Bone marrow (tissue), 2 donors: ENCODE measurements at regions not wholly inside any gene's neighbourhood (a gene's known extent, or its start where the extent isn't known, plus 50 kb on each side); places are given as distances from the start of the nearest gene placed in this dataset.

ENCODE experiments used
- DNase-seq, 2 donors: peaks; one replicate each; lab custom pipeline; 2025; lab: John Stamatoyannopoulos, UW

DNA sequence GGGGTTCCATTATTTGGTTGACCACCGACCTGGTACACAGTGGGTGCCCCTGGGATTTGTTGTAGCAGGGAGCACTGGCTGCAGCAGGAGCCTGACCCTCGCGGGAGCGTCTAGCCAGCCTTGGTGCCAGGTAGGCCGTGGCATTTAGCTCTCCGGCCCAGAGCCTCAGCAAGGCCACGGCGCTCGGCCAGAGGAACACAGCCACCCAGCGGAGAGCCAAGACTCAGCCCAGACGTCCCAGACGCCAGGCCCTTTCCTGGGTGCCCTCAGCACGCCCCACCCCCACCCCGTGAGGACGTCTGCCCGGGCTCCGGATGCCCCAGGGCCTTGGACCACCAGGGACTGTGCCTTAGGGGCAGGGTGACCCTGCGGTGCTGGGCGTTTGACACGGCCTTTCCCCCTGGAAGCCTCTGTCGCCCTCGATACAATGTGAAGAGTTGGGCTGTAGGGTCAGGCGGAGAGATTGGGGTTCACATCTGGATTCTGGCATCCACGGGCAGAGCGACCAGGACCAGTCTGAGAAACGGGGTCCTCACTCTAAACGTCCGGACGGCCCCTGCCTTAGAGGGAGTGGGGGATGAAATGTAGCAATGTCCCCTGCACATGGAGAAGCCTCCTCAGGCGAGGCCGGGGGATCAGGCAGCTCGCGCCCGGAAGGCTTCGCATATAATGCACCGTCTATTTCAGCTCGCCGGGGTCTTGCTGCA, 99.2 kb upstream of the FGF3 start:
- DNase-seq: no peak

DNA sequence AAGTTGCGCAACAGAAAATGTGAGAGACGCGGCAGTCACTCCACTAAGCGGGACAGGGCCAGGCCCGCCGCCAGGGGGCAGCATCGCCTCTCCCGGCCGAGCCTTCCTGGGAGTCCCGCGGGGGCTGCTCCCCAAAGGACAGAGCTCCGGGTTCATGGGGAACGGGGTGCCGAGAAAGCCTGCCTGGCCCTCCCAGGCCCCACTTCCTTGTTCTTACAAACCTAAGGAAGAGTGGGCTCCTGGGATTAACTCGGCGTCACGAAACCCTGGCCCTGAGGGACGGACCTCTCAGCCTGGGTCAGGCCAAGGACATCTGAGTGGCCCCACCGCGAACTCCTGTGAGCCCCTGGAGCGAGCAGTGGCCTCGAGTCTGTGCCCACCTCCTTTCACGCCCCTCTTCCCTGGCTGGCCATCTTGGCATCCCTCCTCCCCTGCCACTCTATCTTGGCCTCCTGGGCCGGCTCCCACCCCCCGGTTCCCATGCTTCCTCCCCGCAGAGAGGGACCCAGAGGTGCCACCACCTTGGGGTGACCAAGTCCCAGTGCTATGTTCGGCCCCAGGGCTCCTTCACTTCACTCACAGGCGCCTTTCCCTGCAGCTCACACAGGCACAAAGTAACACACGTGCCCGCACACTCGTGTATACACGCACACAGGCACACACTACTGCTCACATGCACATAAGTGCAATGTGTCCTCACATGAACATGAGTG, 99.9 kb upstream of the FGF3 start:
- peak; percentile 3 to 39 for DNase-seq

DNA sequence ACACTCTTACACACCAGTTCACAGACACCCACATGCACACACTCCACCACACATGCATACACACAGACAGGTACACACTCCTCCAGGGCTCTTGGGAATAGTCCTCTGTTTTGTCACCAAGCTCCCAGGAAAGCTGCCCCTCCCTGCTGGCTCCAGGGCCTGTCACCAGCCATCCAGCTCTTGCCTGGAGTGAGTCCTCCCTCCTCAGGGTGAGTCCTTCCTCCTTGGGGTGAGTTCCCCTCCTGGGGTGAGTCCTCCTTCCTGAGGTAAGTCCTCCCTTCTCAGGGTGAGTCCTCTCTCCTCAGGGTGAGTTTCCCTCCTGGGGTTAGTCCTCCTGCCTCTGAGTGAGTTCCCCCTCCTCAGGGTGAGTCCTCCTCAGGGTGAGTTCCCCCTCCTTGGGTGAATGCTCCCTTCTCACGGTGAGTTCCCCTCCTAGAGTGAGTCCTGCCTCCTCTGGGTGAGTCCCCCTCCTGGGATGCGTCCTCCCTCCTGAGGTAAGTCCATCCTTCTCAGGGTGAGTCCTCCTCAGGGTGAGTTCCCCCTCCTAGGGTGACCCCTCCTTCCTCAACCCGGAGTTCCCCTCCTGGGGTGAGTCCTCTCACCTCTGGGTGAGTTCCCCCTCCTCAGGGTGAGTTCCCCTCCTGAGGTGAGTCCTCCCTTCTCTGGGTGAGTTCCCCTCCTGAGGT, 100.6 kb upstream of the FGF3 start:
- DNase-seq: no peak

DNA sequence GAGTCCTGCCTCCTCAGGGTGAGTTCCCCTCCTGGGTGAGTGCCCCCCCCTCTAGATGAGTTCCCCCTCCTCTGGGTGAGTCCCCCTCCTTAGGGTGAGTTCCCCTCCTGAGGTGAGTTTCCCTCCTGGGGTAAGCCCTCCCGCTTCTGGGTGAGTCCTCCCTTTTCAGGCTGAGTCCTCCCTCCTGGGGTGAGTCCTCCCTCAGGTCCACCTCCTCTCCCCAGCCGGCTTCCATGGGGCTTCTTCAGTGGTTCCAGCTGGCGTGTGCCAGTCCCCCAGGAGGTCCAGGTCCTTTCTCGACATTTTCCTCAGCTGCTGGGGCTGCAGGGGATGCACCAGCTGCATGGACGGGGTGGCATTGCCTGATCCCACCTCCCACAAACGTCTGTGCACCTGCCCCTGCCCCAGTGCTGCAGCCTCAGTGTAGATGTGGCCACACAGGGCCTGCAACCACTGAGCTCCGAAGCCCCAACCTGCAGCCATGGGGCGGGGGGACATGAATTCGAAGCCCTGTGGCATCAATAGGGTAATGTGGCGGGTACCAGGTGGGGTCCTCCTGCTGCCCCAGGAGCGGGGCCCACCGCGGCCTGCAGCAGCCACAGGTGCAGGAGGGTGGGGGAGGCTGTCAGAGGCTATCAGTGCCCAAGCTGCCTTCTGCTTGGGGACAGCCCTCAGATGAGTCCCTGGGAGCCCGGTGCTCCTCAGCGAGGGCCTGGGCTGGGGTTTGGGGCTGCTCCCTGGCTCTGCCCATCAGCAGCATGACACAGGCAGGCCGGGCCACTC, 101.3 kb upstream of the FGF3 start:
- DNase-seq: no peak

DNA sequence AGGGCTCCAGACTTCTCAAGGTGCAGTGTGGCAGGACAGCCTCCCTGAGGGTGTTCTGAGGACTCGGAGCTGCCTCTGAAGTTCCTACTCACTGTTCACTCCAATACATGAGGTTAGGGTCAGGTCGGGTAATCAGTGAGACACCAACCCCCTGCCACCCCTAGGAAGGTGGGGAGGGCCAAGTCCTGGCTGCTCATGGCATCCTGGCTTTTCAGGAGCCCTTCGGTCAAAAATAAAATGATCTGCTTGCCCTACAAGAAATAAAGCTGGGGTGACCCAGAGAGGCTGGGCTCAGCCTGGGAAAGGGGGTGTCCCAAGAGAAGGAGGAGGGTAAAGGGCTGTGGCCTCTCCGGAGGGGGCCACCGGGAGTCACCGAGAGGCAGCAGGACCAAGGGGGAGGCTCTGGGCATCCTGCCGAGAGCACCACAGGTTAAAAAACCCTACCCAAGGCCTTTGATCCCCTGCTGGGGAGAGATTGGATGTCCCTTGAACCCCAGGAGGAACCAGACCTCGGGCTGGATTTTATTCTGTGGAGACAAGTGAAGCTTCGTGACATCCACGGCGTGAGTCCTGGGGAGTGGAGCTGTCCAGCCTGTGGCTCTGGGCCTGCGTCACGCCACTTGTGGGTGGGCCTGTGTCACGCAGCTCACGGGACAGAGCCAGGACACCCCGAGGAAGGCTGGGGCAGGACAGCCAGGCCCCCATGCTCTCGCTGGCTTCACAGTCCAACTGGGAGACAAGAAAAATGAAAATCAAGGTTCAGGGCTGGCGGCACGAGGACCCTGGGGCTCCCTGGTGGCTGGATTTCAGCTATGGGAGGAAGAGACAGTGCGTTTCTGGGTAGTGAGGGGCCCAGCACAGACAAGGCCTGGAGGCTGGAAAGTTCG, 102.2 kb upstream of the FGF3 start:
- DNase-seq: no peak

DNA sequence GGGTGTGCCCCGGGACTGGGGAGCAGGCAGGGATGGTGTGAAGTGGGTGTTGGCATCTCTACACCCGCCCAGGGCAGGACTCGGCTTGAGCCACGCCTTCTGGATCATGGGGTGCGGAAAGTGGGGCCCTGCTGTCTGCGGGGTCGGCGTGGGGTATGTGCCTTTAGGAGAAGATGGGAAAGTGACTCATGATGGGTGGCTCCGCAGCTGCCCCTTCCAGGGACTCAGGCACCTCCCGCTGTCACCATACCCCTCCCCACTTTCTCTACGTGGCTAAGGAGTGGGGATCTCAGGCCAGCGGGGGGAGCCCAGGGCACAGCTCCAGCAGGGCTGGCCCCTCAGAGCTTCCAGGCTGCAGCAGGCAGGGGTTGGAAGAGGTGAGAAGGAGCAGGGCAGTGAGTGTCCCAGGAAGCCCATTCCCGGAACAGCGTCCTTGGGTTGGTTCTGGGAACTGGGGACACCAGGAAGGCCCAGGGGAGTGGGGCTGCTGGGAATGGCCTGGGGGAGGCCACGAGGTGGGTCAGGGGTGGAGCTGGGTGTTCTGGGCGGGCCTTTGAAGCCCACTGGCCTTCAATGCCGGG, 102.9 kb upstream of the FGF3 start:
- no peak for DNase-seq

DNA sequence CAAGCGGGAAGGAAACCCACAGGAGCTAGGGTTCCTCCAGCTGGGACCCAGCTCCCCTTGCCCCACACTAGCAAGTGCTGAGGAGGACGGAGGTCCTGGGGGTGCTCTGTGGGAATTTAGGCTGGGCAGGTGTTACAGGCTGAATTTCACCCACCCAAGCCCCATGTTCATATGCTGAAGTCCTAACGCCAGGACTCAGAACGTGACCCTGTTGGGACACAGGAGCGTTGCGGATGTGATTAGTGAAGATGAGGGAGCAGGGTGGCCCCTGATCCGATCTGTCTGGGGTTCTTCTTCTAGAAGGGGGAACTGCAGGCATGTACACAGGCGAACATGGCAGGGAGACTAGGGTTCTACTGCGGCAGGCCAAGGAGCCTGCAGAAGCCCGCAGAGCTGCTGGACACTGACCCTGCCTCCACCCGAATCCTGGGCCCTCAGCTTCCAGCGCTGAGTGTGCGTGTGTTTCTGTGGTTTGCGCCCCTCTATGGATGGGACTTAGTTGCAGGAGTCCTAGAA, 103.4 kb upstream of the FGF3 start:
- no peak for DNase-seq

DNA sequence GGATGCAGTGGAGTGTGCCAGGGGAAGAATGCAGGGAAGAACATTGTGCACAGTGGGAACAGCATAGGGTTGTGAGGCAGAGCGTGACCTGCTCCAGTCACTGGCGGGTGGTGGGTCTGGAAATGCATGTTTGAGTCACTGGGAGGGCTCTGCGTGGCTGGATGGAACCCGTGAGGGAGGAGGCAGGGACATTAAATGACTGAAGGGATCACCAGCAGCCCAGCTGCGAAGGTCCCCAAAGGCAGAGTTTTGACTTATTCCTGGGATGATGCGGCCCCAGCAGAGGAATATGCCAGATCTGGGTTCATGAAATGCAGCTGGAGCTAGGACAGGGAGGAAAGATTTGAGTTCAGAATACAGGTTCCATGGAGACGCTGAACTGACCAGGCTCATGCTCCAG, 104.0 kb upstream of the FGF3 start:
- DNase-seq: no peak

DNA sequence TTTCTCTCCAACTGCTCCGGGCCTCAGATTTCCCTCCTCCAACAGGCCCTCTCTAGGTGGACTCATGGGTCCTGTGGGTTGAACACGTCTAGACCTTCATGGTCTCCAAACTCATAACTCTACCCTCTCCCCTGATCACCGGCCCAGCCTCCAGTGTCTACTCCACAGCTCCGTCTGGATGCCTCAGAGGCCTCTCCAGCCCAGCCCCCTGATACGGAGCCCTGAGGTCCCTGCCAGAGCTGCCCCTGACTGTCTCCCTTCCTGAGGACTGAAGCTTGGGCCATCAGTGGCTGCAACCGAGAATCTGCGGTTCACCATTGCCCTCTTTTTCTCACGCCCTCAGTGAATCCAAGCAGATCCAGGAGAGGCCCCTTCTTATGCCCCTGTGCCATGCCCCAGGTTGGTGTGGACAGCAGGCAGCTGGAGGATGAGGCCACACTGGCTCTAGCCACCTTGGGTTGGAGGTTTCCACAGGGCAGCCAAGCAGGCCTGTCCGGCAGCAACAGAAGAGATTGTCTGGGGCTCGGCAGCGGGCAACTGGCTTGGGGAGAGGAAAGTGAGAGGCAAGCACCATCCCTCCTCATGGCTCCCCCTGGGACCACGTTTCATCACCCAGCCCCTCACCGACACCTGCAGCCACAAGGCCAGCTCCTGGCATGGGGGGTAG, 104.6 kb upstream of the FGF3 start:
- no peak for DNase-seq

DNA sequence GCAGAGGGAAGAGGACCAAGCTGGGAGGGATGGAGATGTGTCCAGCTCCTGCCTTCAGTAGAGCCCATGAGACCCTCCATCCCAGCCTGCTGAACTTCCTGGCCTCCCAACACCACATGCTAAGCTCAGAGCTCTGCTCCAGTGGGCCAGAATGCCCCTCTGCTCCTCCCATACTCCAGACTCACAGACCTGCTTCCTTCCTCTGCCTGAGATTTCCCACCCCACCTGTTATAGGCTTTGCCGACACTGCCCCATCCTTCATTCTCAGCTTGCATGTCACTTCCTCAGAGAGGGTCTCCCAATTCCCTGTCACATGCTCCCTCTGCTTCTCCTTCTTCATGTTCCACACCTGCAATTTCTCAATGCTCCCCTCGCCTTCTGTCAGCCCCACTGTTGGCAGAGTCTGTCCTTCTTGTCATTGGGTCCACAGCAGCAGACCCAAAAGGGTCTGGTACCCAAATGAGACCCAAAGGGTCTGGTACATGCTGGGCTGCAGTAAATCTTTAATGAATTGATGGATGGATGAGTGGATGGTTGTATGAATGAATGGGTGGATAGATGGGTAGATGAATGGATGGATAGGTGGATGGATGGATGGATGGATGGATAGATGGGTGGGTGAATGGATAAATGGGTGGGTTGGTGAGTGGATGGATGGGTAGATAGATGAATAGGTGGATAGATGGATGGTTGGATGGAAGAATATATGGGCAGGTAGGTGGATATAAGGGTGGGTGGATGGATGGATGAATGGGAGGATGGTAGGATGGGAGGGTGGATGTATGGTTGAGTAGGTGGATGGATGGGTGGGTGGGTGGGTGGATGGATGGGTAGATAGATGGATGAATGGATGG, 105.3 kb upstream of the FGF3 start:
- no peak for DNase-seq

DNA sequence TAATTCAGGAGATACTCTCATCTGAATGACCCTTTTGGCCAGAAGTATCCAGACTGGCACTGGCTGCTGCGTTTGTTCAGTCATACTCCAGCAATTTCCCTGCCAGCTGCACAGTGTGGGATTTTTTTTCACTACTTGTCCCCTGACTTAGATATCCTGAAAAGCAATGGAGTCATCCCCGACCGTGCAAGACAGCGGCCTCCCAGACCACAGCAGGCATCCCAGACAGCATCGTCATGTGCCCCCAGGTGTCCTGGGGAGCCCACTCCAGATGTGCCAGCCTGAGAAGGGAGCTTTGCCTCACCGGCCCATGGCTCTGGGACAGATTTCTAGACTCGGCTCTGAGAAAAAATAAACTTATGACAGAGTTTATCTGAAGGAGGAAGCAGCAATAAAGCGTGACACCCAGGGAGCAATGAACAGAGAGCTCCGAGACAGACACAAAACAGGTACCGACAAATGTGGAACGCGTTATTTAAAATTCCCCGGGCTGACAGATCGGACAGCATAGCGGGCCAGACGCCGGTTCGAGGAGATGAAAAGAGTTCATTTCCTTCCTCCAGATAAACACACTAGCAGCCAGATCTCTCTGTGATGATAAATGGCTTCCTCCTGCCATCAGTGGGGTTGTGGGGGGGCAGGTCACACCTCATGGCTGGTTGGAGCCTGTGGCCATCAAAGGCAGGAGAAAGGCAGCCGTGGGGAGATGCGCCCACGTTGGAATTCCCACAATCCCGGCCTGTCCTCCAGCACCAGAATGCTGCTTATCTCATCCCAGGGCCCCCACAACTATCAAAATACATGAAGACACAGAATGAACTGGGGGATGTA, 106.4 kb upstream of the FGF3 start:
- DNase-seq: no peak

DNA sequence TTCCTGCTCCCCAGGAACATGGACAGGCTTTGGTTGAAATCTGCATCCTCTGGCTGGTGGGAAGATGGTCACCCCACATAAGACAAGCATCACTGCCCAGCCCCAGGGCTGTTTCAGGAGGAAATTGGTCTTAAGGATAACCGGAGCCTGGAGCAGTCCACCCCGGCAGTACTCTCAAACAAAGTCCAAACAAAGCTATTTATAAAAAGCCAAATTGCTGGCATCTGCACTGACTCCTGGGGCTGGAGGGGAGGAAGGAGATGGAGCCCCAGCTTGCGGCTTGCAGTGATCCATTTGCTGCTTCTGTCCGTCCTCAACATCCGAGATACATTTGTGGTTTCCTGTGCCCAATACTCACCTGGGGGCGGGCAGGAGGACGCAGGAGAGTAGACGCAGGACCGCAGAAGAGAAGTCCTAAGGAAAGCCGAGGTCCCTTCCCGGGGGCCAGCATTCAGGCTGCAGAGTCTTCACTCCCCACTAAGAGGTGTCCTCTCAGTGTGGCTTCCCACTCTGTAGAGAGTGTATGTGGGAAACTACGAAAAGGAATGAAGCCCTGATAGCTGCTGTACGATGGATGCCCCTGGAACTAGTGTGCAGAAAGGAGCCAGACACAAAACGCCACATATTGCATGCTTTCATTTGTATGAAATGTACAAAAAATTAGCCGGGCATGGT, 107.3 kb upstream of the FGF3 start:
- no peak for DNase-seq

DNA sequence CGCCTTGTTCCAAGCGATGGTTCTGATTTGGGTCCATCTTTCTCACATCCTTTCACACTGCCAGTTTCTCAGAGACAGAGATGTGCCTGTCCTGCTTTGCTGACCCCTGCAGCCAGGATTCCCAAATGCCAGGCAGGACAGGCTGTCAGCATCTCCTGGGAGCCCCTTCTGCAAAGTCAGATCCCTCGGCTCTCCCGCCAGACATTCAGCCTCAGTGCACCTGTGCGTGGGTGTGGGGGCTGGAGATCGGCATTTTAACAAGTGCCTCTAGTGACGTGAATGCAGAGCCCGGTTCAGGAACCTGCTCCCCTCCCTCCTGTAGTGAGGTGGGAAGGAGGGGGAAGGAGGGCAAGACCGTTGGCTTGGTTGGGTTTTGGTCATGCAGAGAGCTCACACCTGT, 108.9 kb upstream of the FGF3 start:
- no peak for DNase-seq

DNA sequence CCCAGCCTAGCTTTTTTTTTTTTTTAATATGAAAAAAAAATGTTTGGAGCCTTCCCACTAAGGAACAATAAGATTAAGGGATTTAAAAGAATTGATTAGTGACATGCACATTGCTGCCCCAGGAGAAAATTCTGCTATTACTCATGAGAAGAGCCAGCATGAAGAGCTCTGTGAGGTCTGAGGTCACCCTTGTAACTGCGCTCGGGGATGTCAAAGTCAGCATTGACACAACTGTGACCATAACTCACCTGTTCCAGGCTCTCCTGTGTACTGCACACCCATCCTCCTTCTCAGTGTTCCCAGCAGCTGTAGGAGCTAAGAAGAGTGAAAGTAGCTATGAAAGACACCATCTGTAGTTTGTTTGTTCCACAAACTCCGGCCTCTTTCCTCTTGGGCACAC, 109.8 kb upstream of the FGF3 start:
- DNase-seq: no peak

DNA sequence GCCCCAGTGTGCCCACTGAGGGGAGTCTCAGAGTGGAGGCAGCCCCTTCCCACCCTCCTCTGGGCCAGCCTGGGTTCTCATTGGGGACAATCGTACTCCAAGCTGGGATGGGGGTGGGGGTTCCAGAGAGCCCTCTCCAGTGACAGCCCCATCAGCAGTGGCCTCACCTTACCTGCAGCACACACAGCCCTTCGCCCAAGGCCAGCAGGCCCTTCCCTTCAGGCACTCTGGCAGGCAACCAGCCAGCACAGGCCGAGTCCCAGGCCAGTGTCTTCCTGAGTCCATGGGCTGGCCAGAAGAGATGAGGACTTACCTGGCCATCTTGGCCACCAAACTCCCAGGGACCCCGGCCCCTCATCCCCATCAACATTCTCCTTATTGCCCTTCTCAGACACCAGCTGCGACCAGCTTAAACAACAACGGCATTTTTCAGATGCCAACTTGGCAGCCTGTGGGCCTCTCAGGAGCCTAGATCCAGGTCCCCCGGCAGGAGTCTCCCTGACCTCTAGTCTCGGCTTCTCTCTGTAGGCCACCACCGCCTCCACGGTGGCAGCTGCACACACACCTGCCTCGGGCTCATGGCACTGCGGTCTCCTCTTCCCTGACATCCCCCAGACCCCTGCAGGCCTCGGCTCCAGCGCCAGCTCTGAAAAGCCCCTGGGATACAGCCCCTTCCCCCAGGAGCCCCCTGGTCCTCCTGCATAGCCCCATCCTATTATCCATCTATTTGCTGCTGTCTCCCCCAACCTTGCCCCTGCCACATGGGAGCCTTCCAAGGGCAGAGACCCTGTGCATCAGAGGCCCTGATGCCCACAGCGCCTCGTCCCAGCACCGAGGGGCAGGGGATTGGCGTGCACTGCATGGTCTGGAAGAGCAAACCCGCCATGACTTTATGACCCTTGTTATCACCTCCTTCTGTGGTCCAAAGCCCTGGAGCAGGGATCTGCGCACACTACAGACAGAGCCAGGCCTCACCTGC, 111.2 kb upstream of the FGF3 start:
- DNase-seq: no peak

DNA sequence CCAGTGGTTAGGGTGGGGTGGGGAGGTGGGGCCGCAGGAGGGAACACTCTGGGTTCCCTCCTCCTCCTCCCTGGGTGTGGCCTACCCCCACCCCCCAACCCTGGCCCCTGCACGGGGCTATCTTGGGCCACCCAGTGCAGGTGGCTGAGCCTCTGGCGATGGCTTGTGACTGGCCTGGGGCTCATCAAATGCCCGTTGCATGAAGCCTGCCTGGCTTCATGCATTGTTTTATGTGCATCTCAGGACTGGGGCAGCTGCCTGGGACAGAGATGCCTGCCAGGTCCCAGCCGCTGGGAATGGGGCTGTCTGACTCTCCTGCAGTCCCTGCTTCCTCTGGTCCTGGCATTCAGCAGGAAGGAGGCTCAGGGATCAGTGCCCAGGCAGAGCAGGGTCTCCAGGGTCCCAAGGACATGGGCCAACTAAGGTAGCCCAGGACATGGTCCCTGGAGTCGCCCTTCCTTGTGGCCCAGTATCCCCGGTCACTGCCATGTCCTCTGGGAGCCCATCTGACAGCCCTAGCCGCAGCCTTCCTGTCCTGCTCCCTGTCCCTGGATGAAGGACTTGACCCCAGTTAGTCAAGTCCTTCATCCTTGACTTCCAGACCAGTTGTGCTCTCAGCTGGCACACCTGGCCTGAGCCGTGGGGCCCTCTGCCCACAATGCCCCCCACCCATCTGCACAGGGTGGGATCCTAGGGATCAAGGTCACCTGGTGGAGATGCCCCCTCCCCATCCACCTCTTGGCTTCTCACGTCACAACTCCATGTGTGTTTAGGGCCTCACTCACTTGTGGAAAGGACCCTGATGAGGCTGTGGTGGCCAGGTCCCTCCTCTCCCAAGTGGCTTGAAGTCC, 112.1 kb upstream of the FGF3 start:
- DNase-seq: no peak
